WTC11 (cell line): ENCODE measurements at regions not wholly inside any gene's neighbourhood (a gene's known extent, or its start where the extent isn't known, plus 50 kb on each side); places are given as distances from the start of the nearest gene placed in this dataset.

ENCODE experiments used
- ATAC-seq: fragments of 200-7000 bp; cut with Tn5 transposase; 2 replicates; pipeline ENCODE4 v1.10.0; 2021; ENCODE audit warnings: mild to moderate bottlenecking, moderate library complexity
- CTCF ChIA-PET: fragments of 300-600 bp; sonication (Branson Sonifier 250); formaldehyde crosslinking; loops from one replicate; lab custom pipeline; 2021; ENCODE audit warnings: antibody characterized with exemption; lab: Charles Lee
- POLR2A ChIA-PET: fragments of 350-600 bp; sonication (Branson Sonifier 250); formaldehyde crosslinking; loops from one replicate; lab custom pipeline; 2021; ENCODE audit warnings: antibody characterized with exemption; lab: Charles Lee
- DNase-seq: peaks from one replicate; pipeline ENCODE4 v3.0.0; 2021; ENCODE audit warnings: low spot score
- H3K27ac Mint-ChIP-seq: 2 replicates; pipeline ENCODE4 v1.8.0; 2021; ENCODE audit warnings: mixed read lengths
- H3K27me3 Mint-ChIP-seq: 2 replicates; pipeline ENCODE4 v1.8.0; 2021; ENCODE audit warnings: low read depth, mild to moderate bottlenecking, moderate library complexity, mixed read lengths
- H3K36me3 Mint-ChIP-seq: 2 replicates; pipeline ENCODE4 v1.8.0; 2021; ENCODE audit warnings: mixed read lengths
- H3K4me1 Mint-ChIP-seq: 2 replicates; pipeline ENCODE4 v1.8.0; 2022; ENCODE audit warnings: mixed read lengths
- H3K4me3 Mint-ChIP-seq: 2 replicates; pipeline ENCODE4 v1.8.0; 2021; ENCODE audit warnings: mild to moderate bottlenecking, moderate library complexity, mixed read lengths
- H3K9me3 Mint-ChIP-seq: 2 replicates; pipeline ENCODE4 v1.8.0; 2021; ENCODE audit warnings: mixed read lengths
- CBFB ChIP-seq: sonication (generic); formaldehyde crosslinking; IDR thresholded peaks from 2 replicates; pipeline ENCODE4 v1.8.1; 2022; ENCODE audit warnings: mild to moderate bottlenecking, low read depth, missing genetic modification reagents
- CDX4 ChIP-seq: fragments of 250-450 bp; sonication (Bioruptor Pico); IDR thresholded peaks from 2 replicates; pipeline ENCODE4 v1.9.0; 2021; ENCODE audit warnings: moderate library complexity, mild to moderate bottlenecking, inconsistent platforms, borderline replicate concordance
- CREM ChIP-seq: sonication (generic); formaldehyde crosslinking; IDR thresholded peaks from 2 replicates; pipeline ENCODE4 v1.8.1; 2022; ENCODE audit warnings: mild to moderate bottlenecking, missing genetic modification reagents, moderate library complexity
- EMX1 ChIP-seq: fragments of 250-450 bp; sonication (Bioruptor Pico); IDR thresholded peaks from 2 replicates; pipeline ENCODE4 v1.8.0; 2021; ENCODE audit warnings: mild to moderate bottlenecking
- GTF2I ChIP-seq: fragments of 250-450 bp; sonication (Bioruptor Pico); conservative IDR thresholded peaks from 2 replicates; pipeline ENCODE4 v1.4.0; 2021; ENCODE audit warnings: mild to moderate bottlenecking
- MLX ChIP-seq: sonication (generic); formaldehyde crosslinking; IDR thresholded peaks from 2 replicates; pipeline ENCODE4 v1.8.1; 2023; ENCODE audit warnings: mild to moderate bottlenecking, missing genetic modification reagents, moderate library complexity
- MXD4 ChIP-seq: fragments of 250-450 bp; sonication (Bioruptor Pico); IDR thresholded peaks from 2 replicates; pipeline ENCODE4 v1.8.0; 2021; ENCODE audit warnings: mild to moderate bottlenecking, moderate library complexity, borderline replicate concordance
- MYBL2 ChIP-seq: sonication (generic); formaldehyde crosslinking; IDR thresholded peaks from 2 replicates; pipeline ENCODE4 v1.8.1; 2023; ENCODE audit warnings: mild to moderate bottlenecking, moderate library complexity, missing genetic modification reagents
- NR3C1 ChIP-seq: sonication (generic); formaldehyde crosslinking; conservative IDR thresholded peaks from 2 replicates; pipeline ENCODE4 v1.8.1; 2023; ENCODE audit warnings: low read depth, mild to moderate bottlenecking, missing genetic modification reagents
- OVOL2 ChIP-seq: fragments of 250-450 bp; sonication (Bioruptor Pico); IDR thresholded peaks from 2 replicates; pipeline ENCODE4 v1.9.0; 2021; ENCODE audit warnings: mild to moderate bottlenecking, borderline replicate concordance
- PRRX2 ChIP-seq: fragments of 250-450 bp; sonication (Bioruptor Pico); IDR thresholded peaks from 2 replicates; pipeline ENCODE4 v1.8.0; 2021; ENCODE audit warnings: mild to moderate bottlenecking
- SMAD3 ChIP-seq: sonication (generic); formaldehyde crosslinking; IDR thresholded peaks from 2 replicates; pipeline ENCODE4 v1.8.0; 2022; ENCODE audit warnings: missing genetic modification reagents, mild to moderate bottlenecking, borderline replicate concordance
- SOX15 ChIP-seq: fragments of 250-450 bp; sonication (Bioruptor Pico); IDR thresholded peaks from 2 replicates; pipeline ENCODE4 v1.9.0; 2021; ENCODE audit warnings: mild to moderate bottlenecking
- USF2 ChIP-seq: sonication (generic); formaldehyde crosslinking; IDR thresholded peaks from 2 replicates; pipeline ENCODE4 v1.8.1; 2023; ENCODE audit warnings: mild to moderate bottlenecking, missing genetic modification reagents, moderate library complexity
- ZNF121 ChIP-seq: sonication (generic); formaldehyde crosslinking; IDR thresholded peaks from 2 replicates; pipeline ENCODE4 v1.8.0; 2023; ENCODE audit warnings: missing genetic modification reagents
- ZNF317 ChIP-seq: sonication (generic); formaldehyde crosslinking; IDR thresholded peaks from 2 replicates; pipeline ENCODE4 v1.8.1; 2023; ENCODE audit warnings: low read depth, mild to moderate bottlenecking, moderate library complexity, missing genetic modification reagents, borderline replicate concordance
- TF ChIP-seq, protein P1 (sequence below): fragments of 250-450 bp; sonication (Bioruptor Pico); IDR thresholded peaks from 2 replicates; pipeline ENCODE4 v2.1.2; 2022; ENCODE audit warnings: mild to moderate bottlenecking, moderate library complexity
- TF ChIP-seq, protein P2 (sequence below): sonication (generic); formaldehyde crosslinking; conservative IDR thresholded peaks from 2 replicates; pipeline ENCODE4 v1.8.1; 2023; ENCODE audit warnings: mild to moderate bottlenecking, low read depth, missing genetic modification reagents, moderate library complexity
- TF ChIP-seq, protein P3 (sequence below): sonication (generic); formaldehyde crosslinking; IDR thresholded peaks from 2 replicates; pipeline ENCODE4 v1.8.1; 2023; ENCODE audit warnings: mild to moderate bottlenecking, missing genetic modification reagents, borderline replicate concordance
- TF ChIP-seq, protein P4 (sequence below): sonication (generic); formaldehyde crosslinking; IDR thresholded peaks from 2 replicates; pipeline ENCODE4 v1.8.1; 2023; ENCODE audit warnings: mild to moderate bottlenecking, missing genetic modification reagents

DNA sequence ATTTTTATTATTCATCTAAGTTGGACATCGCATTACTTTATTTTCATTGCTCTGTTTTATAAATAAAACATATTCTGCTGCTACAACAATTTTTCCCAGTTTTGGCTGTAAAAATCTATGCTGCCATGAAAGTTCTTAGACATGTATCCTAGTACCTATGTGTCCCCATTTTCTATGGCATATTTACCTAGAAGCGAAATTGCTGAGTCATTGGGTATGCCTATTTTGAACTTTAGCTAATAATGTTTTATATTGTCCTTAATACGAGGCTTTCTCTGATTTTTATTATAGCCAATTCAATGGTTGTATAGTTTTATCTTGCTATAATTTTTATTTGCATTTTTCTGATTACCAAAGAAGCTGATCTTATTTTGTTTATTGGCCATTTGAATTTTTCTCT is 110.5 kb upstream of the DPP10 start:
- CTCF ChIA-PET: no interaction called here
- ATAC-seq: no peak

GRCh38 chr2:114345246-114345645 is 97.2 kb upstream of the DPP10 start:
- TF ChIP-seq MYBL2 (no peak), MXD4 (CRISPR knock-in tag) (no peak), CBFB (CRISPR knock-in tag) (no peak), OVOL2 (CRISPR knock-in tag) (no peak), CDX4 (CRISPR knock-in tag) (no peak), CREM (CRISPR knock-in tag) (no peak), ZNF317 (CRISPR knock-in tag) (no peak), ZNF121 (no peak)
- TF ChIP-seq, protein P1, sequence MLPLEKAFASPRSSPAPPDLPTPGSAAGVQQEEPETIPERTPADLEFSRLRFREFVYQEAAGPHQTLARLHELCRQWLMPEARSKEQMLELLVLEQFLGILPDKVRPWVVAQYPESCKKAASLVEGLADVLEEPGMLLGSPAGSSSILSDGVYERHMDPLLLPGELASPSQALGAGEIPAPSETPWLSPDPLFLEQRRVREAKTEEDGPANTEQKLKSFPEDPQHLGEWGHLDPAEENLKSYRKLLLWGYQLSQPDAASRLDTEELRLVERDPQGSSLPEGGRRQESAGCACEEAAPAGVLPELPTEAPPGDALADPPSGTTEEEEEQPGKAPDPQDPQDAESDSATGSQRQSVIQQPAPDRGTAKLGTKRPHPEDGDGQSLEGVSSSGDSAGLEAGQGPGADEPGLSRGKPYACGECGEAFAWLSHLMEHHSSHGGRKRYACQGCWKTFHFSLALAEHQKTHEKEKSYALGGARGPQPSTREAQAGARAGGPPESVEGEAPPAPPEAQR: no peak
- TF ChIP-seq, all 79 proteins: peak for 0
- DNase-seq (no peak), ATAC-seq (no peak)
- Mint-ChIP-seq H3K27me3 (no peaks in the 10 kb centered on the region), H3K9me3 (peaks cover 44% of the 10 kb centered on the region), H3K27ac (no peak overlapping the region), H3K4me3 (no peak overlapping the region), H3K4me1 (no peaks in the 10 kb centered on the region), H3K36me3 (peaks cover 20% of the 10 kb centered on the region)
- ChIA-PET POLR2A (no interaction called here), CTCF (no interaction called here)

More for the DNA sequence above, 110.5 kb upstream of the DPP10 start:
- POLR2A ChIA-PET: no interaction called here
- DNase-seq: no peak
- peaks cover 27% of the 10 kb centered on the region for H3K36me3 Mint-ChIP-seq
- H3K27me3 Mint-ChIP-seq: peaks cover 4% of the 10 kb centered on the region
- TF ChIP-seq MLX (CRISPR knock-in tag) (no peak), MYBL2 (no peak), GTF2I (CRISPR knock-in tag) (no peak), EMX1 (CRISPR knock-in tag) (no peak), USF2 (CRISPR knock-in tag) (no peak), PRRX2 (CRISPR knock-in tag) (no peak)
- TF ChIP-seq, protein P2, sequence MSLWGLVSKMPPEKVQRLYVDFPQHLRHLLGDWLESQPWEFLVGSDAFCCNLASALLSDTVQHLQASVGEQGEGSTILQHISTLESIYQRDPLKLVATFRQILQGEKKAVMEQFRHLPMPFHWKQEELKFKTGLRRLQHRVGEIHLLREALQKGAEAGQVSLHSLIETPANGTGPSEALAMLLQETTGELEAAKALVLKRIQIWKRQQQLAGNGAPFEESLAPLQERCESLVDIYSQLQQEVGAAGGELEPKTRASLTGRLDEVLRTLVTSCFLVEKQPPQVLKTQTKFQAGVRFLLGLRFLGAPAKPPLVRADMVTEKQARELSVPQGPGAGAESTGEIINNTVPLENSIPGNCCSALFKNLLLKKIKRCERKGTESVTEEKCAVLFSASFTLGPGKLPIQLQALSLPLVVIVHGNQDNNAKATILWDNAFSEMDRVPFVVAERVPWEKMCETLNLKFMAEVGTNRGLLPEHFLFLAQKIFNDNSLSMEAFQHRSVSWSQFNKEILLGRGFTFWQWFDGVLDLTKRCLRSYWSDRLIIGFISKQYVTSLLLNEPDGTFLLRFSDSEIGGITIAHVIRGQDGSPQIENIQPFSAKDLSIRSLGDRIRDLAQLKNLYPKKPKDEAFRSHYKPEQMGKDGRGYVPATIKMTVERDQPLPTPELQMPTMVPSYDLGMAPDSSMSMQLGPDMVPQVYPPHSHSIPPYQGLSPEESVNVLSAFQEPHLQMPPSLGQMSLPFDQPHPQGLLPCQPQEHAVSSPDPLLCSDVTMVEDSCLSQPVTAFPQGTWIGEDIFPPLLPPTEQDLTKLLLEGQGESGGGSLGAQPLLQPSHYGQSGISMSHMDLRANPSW: no peak
- H3K4me1 Mint-ChIP-seq: no peaks in the 10 kb centered on the region
- no peak overlapping the region for H3K4me3 Mint-ChIP-seq
- H3K27ac Mint-ChIP-seq: no peak overlapping the region
- H3K9me3 Mint-ChIP-seq: peaks cover 38% of the 10 kb centered on the region

DNA sequence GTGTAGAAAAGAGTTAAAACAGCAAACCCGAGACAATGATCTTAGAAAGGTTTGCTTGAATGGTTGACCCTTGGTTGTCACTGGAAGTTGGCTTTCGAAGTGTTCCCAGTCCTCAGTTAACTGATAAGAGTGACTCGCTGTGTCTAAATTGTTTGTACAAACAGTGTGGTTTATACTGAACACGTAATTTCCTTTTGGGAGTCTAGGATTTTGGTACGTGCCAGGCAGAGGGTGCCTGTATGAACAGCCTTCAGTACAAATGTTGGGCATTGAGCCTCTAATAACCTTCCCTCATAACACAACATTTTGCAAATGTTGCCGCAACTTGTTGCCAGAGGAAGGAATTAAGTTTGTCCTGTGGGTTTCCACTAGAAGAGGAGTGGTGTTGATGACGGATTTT is 95.8 kb upstream of the DPP10 start:
- TF ChIP-seq NR3C1 (no peak), SOX15 (CRISPR knock-in tag) (no peak), GTF2I (CRISPR knock-in tag) (no peak), SMAD3 (CRISPR knock-in tag) (no peak)
- TF ChIP-seq, protein P3, sequence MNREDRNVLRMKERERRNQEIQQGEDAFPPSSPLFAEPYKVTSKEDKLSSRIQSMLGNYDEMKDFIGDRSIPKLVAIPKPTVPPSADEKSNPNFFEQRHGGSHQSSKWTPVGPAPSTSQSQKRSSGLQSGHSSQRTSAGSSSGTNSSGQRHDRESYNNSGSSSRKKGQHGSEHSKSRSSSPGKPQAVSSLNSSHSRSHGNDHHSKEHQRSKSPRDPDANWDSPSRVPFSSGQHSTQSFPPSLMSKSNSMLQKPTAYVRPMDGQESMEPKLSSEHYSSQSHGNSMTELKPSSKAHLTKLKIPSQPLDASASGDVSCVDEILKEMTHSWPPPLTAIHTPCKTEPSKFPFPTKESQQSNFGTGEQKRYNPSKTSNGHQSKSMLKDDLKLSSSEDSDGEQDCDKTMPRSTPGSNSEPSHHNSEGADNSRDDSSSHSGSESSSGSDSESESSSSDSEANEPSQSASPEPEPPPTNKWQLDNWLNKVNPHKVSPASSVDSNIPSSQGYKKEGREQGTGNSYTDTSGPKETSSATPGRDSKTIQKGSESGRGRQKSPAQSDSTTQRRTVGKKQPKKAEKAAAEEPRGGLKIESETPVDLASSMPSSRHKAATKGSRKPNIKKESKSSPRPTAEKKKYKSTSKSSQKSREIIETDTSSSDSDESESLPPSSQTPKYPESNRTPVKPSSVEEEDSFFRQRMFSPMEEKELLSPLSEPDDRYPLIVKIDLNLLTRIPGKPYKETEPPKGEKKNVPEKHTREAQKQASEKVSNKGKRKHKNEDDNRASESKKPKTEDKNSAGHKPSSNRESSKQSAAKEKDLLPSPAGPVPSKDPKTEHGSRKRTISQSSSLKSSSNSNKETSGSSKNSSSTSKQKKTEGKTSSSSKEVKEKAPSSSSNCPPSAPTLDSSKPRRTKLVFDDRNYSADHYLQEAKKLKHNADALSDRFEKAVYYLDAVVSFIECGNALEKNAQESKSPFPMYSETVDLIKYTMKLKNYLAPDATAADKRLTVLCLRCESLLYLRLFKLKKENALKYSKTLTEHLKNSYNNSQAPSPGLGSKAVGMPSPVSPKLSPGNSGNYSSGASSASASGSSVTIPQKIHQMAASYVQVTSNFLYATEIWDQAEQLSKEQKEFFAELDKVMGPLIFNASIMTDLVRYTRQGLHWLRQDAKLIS (CRISPR knock-in tag): no peak
- TF ChIP-seq, protein P4, sequence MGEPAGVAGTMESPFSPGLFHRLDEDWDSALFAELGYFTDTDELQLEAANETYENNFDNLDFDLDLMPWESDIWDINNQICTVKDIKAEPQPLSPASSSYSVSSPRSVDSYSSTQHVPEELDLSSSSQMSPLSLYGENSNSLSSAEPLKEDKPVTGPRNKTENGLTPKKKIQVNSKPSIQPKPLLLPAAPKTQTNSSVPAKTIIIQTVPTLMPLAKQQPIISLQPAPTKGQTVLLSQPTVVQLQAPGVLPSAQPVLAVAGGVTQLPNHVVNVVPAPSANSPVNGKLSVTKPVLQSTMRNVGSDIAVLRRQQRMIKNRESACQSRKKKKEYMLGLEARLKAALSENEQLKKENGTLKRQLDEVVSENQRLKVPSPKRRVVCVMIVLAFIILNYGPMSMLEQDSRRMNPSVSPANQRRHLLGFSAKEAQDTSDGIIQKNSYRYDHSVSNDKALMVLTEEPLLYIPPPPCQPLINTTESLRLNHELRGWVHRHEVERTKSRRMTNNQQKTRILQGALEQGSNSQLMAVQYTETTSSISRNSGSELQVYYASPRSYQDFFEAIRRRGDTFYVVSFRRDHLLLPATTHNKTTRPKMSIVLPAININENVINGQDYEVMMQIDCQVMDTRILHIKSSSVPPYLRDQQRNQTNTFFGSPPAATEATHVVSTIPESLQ: no peak
- TF ChIP-seq, all 79 proteins: peak for 0
- no peak for DNase-seq

More for the DNA sequence above, 95.8 kb upstream of the DPP10 start:
- POLR2A ChIA-PET: no interaction called here
- Mint-ChIP-seq H3K27me3 (no peaks in the 10 kb centered on the region), H3K36me3 (peaks cover 27% of the 10 kb centered on the region), H3K4me1 (no peaks in the 10 kb centered on the region), H3K4me3 (no peak overlapping the region), H3K27ac (no peak overlapping the region), H3K9me3 (peaks cover 57% of the 10 kb centered on the region)
- ATAC-seq: no peak
- CTCF ChIA-PET: no interaction called here
